Neuron (in vitro differentiated cells): ENCODE measurements at regions not wholly inside any gene's neighbourhood (a gene's known extent, or its start where the extent isn't known, plus 50 kb on each side); places are given as distances from the start of the nearest gene placed in this dataset.

ENCODE experiments used
- H2AFZ ChIP-seq: one replicate; pipeline ENCODE4 v1.6.1; 2013; ENCODE audit warnings: low read depth, mild to moderate bottlenecking, inconsistent platforms, low read length, moderate library complexity
- H3K27me3 ChIP-seq: one replicate; pipeline ENCODE4 v1.6.1; 2013; ENCODE audit warnings: low read length; ENCODE audit not compliant: insufficient read depth
- H3K36me3 ChIP-seq: one replicate; pipeline ENCODE4 v1.6.1; 2013; ENCODE audit warnings: low read length; ENCODE audit not compliant: insufficient read depth
- H3K4me1 ChIP-seq: one replicate; pipeline ENCODE4 v1.6.1; 2013; ENCODE audit warnings: low read length; ENCODE audit not compliant: insufficient read depth
- H3K4me3 ChIP-seq: 2 replicates; pipeline ENCODE4 v1.5.1; 2013; ENCODE audit warnings: mild to moderate bottlenecking, low read length, moderate library complexity
- H3K9me3 ChIP-seq: one replicate; pipeline ENCODE4 v1.6.1; 2013; ENCODE audit warnings: low read length

DNA sequence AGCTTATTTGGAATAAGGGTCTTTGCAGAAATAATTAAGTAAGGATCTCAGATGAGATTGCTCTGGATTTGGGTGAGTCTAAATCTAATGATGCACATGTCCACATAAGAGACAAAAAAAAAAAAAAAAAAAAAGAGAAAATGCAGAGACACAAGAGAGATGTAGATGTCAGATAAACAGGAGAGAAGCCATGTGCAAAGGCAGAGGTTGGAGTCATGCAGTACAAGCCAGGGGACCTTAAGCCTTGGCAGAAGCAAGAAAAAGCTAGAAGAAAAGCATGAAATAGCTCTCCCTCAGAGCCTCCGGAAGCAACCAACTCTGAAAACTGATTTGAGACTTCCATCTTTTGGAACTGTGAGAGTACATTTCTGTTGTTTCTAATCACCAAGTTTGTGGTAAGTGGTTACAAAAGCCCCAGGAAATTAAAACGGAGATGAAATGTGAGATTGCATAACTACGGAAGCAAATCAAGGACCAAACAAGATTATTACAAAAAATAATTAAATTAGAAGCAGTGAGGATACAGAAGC lies 1304.0 kb upstream of the SEL1L start:
- no peak overlapping the region for H2AFZ ChIP-seq

DNA sequence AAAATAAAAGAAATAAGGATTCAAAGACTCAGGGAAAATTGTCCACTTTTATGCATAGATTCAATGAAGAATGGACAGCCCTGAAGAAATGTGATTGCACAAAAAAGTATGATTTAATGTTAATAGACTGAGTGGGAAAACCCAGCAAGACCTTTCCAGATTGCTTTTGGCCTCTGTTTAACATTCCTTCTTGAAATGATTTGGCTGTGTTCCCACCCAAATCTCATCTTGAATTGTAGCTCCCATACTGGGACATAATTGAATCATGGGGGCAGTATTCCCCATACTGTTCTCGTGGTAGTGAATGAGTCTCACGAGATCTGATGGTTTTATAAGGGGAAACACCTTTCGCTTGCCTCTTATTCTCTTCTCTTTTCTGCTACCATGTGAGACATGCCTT lies 1316.9 kb upstream of the SEL1L start:
- Histone ChIP-seq H2AFZ (no peak overlapping the region), H3K36me3 (no peaks in the 10 kb centered on the region), H3K4me3 (no peak overlapping the region), H3K27me3 (no peaks in the 10 kb centered on the region), H3K9me3 (no peaks in the 10 kb centered on the region), H3K4me1 (no peaks in the 10 kb centered on the region)

More for the DNA sequence above, 1304.0 kb upstream of the SEL1L start:
- Histone ChIP-seq H3K36me3 (no peaks in the 10 kb centered on the region), H3K4me1 (no peaks in the 10 kb centered on the region), H3K4me3 (no peak overlapping the region), H3K27me3 (no peaks in the 10 kb centered on the region), H3K9me3 (no peaks in the 10 kb centered on the region)

DNA sequence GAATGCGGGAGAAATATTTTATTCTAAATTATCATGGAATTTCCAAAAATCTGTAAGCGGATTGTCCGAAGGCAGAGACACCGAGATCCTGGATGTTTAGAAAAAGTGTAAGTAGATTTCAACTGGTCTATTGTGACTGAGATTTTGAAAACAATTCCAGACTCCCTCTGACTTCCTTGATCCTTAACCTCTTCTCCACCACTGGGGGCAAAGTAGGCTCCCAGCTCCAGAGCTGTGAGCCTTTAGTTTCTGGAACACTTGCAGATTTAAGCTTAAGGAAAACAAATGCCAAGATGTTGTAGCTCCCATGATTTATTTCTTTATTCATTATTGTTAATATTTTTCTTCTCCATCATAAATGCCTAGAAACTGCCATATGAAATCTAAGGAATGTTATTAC lies 1320.5 kb upstream of the SEL1L start:
- no peaks in the 10 kb centered on the region for H3K4me1 ChIP-seq
- no peaks in the 10 kb centered on the region for H3K27me3 ChIP-seq
- no peaks in the 10 kb centered on the region for H3K36me3 ChIP-seq
- H3K4me3 ChIP-seq, result no peak overlapping the region
- H3K9me3 ChIP-seq, result no peaks in the 10 kb centered on the region
- no peak overlapping the region for H2AFZ ChIP-seq

DNA sequence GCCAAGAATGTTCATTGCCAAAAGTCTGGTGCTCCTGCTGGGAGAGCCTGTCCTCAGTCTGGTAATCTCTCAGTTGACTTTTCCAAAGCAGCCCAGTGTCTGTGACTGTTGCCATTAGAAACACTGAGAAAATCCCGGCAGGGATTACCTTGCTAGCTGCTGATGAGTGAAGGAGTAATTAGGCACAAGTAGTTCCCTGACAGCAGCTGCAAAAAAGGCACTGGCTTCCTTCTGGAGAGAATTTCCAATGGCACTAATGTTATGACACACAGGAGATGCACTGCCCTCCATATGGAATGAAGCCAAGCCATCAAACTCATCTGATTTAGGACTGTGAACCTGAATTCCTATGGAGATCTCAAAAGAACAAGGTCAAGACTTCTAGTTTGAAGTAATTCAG lies 1321.2 kb upstream of the SEL1L start:
- H3K4me1 ChIP-seq, result no peaks in the 10 kb centered on the region
- no peak overlapping the region for H3K4me3 ChIP-seq
- no peaks in the 10 kb centered on the region for H3K36me3 ChIP-seq
- H2AFZ ChIP-seq, result no peak overlapping the region
- H3K9me3 ChIP-seq, result no peaks in the 10 kb centered on the region
- no peaks in the 10 kb centered on the region for H3K27me3 ChIP-seq

DNA sequence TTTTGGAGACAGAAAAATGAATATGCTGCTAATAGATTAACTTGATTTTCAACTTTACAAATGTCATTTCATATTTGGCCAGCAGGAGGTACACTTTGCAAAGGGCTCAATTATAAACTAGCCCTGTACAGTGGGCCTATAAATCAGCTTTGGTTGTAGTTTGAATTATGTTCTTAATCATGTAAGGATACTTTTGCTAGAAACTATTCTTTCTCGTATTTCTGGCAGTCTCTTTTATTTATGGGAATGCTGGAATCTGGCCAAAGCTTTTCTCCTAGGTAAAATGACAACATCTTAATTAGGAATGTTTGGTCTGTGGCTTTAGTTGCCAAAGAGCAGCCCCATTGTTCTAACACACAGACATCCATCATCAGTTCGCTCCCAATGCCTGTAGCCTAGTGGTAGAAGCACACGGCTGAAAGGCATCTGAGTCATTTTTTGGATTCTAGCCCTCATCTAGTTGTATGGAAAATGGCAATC lies 1322.3 kb upstream of the SEL1L start:
- H3K9me3 ChIP-seq, result no peaks in the 10 kb centered on the region
- no peaks in the 10 kb centered on the region for H3K36me3 ChIP-seq
- H3K4me1 ChIP-seq, result no peaks in the 10 kb centered on the region
- H2AFZ ChIP-seq, result no peak overlapping the region
- H3K27me3 ChIP-seq, result no peaks in the 10 kb centered on the region
- no peak overlapping the region for H3K4me3 ChIP-seq

DNA sequence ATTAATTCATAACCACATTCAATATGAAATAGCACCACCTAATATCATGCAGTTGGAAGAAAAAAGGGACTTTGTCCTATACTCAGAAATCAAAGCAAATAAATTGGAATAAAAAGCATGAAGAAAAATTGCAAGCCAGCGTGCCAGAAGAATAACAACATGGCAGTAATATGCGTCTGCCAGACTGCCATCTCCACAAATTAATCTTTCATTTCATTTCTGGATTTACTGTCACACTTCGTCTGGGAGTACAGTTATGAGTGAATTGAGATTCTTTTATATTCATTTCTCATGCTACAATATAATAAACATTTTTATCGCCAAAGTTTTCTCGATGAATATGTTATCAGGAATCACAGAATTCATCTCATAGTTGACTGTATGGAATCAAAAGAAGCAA lies 1327.7 kb upstream of the SEL1L start:
- Histone ChIP-seq H3K9me3 (no peaks in the 10 kb centered on the region), H3K36me3 (no peaks in the 10 kb centered on the region), H2AFZ (no peak overlapping the region), H3K4me3 (no peak overlapping the region), H3K4me1 (no peaks in the 10 kb centered on the region), H3K27me3 (no peaks in the 10 kb centered on the region)

DNA sequence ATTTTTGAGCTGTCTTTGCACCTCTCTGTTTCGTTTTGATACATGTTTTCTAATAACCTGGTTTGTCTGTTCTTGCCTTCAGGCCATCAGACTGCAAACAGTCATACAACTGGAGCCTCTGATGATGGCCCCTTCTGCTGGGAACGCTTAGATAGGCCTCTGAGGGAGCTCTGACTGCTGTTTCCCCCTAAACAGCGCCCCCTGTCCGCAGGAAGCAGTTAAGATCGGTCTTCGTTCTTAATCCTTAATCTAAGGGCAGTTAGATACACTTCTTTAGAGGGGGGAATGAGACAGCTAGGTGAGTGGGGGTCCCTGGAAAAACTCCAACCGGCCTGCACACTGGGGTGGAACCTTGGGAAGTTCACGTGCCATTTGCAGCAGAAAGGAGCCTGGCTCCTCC lies 1338.8 kb upstream of the SEL1L start:
- Histone ChIP-seq H3K4me1 (no peaks in the 10 kb centered on the region), H3K4me3 (no peak overlapping the region), H3K27me3 (no peaks in the 10 kb centered on the region), H3K36me3 (no peaks in the 10 kb centered on the region), H2AFZ (no peak overlapping the region), H3K9me3 (no peaks in the 10 kb centered on the region)

DNA sequence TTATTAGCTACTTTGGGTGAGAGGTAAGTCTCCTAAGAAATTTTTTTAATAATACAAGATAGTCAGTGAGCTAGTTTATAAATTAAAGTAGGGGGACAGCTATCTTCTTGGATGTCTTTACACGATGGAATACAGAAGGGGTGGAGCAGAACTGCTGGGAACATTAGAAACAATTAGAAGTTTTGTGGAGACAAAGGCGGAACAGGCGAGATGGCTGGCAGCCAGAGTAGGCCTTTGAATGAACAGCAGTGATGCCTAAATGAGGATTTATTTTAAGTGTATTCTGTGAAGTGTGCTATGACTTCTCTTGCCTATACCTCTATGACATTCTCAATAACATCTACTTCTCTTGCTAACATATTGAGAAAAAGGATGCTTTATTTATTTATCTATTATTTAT lies 1345.3 kb upstream of the SEL1L start:
- Histone ChIP-seq H3K27me3 (no peaks in the 10 kb centered on the region), H3K36me3 (no peaks in the 10 kb centered on the region), H3K4me3 (no peak overlapping the region), H3K9me3 (no peaks in the 10 kb centered on the region), H2AFZ (no peak overlapping the region), H3K4me1 (no peaks in the 10 kb centered on the region)

DNA sequence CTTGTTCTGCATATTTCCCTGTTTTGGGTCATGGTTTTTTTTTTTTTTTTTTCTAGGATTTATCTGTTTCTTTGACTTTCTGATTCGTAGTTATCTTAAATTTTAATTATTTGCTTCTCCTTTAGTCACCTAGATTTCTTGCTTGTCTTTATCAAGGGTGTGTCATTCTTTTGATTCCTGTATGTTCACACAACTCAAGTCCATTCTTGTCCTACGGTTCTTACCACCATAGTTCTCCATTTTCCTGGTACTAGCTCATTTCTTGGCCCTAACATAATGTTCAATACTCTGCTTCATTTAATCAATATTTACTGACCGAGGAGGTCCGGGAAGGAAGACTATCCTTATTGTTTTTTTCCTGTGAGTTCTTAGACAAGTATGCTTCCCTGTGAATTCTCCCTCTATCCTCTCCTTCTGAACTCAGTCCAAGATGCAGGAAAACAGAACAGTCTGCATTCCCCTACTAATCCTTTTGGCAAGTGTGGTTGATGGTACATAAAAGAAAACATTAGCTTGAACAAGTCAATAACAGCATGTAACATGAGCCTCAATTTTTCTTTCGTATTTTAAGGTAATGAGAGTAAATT lies 1346.4 kb upstream of the SEL1L start:
- no peak overlapping the region for H3K4me3 ChIP-seq
- no peaks in the 10 kb centered on the region for H3K9me3 ChIP-seq
- no peaks in the 10 kb centered on the region for H3K4me1 ChIP-seq
- no peak overlapping the region for H2AFZ ChIP-seq
- no peaks in the 10 kb centered on the region for H3K27me3 ChIP-seq
- H3K36me3 ChIP-seq, result no peaks in the 10 kb centered on the region

DNA sequence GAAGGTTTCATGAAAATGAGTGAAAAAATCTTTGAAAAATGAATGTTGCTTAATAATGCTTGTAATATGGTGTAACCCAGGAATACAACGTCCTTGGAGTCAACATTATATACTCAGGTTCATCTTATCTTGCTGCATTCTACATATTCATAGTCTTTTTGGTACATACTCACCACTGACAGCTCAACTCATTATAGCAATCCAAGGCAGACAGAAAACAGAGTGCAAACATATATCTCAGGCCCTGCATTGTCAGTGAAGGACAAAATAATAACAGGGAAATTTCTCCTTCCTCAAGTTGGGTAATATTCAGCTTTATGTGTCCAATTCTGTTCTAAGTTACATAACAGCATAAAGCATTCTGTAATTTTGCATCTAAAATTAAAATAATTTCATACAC lies 1353.0 kb upstream of the SEL1L start:
- Histone ChIP-seq H2AFZ (no peak overlapping the region), H3K27me3 (no peaks in the 10 kb centered on the region), H3K9me3 (no peaks in the 10 kb centered on the region), H3K36me3 (no peaks in the 10 kb centered on the region), H3K4me3 (no peak overlapping the region), H3K4me1 (no peaks in the 10 kb centered on the region)

DNA sequence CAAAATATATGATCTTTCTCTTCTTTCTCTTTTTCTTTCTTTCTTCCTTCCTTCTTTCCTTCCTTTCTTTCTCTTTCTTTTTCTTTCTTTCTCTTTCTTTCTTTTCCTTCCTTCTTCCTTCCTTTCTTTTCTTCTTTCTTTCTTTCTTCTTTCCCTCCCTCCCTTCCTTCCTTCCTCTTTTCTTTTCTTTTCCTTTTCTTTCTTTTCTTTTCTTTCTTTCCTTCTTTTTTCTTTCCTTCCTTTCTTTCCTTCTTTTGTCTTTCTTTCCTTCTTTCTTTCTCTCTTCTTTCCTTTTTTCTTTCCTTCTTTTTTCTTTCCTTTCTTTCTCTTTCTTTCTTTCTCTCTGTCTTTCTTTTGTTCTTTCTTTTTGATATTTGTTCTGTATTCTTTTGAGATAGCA lies 1356.0 kb upstream of the SEL1L start:
- Histone ChIP-seq H3K9me3 (no peaks in the 10 kb centered on the region), H3K36me3 (no peaks in the 10 kb centered on the region), H3K4me3 (no peak overlapping the region), H2AFZ (no peak overlapping the region), H3K27me3 (no peaks in the 10 kb centered on the region), H3K4me1 (no peaks in the 10 kb centered on the region)

DNA sequence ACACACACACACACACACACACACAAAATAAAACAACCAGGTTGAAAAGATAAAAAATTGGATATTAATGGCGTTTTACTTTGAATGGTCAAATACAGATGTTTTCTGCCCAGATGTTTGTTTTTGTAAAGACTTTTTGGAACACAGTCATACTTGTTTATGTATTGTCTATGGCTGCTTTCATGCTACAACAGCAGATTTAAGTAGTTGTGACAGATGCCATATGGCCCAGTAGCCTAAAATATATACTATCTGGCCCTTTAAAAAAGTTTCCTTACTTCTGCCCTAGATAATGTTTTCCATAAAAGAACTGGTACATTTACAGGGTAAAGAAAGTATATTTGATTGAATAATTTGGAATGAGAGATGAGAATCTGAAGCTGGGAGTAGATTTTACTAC lies 1362.8 kb upstream of the SEL1L start:
- H3K27me3 ChIP-seq, result no peaks in the 10 kb centered on the region
- no peak overlapping the region for H3K4me3 ChIP-seq
- no peaks in the 10 kb centered on the region for H3K36me3 ChIP-seq

DNA sequence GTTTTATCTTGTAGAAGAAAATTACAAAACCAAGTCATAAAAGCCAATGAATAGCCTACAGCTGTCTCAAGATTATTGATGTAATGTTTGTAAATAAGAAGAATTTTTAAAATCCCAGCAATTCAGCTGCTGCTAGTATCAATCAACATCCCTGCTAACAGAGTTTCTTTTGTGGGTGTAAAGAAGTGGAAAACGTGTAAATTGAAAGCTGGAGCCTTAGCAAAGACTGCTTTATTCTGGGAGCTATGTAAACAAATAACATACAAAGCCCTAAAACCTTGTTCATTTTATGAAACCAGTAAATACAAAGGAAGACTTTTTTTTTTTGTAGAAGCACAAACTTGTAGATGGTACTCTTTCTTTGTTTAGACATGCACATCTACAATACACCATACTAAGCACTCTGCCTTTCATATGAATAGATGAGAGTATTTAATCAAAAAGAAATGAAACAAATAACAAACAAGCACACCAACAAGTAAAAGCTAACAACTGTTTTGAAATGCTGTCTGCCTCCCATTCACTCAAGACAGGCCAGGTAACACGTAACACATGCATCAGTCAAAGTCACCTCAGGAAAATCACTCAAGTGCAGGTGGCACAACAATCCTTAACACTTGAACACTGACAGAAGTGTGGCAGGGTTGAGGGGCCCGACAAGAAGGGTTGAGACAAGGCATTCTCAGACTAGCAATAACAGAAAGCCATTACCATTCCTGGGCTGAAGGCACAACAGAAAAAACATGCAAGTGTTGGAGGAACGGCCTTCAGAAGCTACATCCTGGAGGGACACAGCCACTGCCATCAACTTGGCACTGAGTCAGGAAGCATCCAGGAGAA lies 1364.0 kb upstream of the SEL1L start:
- Histone ChIP-seq H3K27me3 (no peaks in the 10 kb centered on the region), H3K9me3 (no peaks in the 10 kb centered on the region), H3K4me1 (no peaks in the 10 kb centered on the region), H2AFZ (no peak overlapping the region), H3K36me3 (no peaks in the 10 kb centered on the region), H3K4me3 (no peak overlapping the region)

More for the DNA sequence above, 1362.8 kb upstream of the SEL1L start:
- Histone ChIP-seq H2AFZ (no peak overlapping the region), H3K9me3 (no peaks in the 10 kb centered on the region), H3K4me1 (no peaks in the 10 kb centered on the region)
